GM19239 (cell line): ENCODE measurements at regions not wholly inside any gene's neighbourhood (a gene's known extent, or its start where the extent isn't known, plus 50 kb on each side); places are given as distances from the start of the nearest gene placed in this dataset.

ENCODE experiments used
- DNase-seq: peaks from one replicate; pipeline ENCODE4 v3.0.0; 2011; ENCODE audit warnings: low spot score; ENCODE audit not compliant: insufficient read length
- FAIRE-seq: peaks from 2 replicates; lab custom pipeline; 2011; peaks lifted over from hg19 to GRCh38; lab: Jason Lieb, UNC

GRCh38 chr19:28509079-28509895 lies 703.7 kb downstream of the UQCRFS1 start:
- DNase-seq (no peak), FAIRE-seq (no peak)

DNA sequence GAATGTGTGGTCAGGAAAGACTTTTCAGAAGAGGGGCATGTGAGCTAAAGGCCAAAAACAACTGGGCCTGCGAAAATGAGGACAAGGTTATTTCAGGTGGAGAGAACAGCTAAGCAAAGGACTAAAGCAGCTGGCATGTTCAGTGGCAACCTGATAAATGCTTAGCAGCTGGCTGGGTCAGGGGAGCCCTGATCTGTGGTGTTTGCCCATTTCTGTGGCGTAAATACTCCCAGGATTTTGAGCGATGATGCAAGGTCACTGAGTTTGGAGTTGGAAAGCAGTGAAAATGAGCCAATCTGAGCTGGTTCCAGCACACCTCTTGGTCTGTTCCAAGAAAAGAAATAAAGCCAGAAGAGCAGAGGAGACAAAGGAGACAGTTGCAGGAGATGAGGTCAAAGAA lies 704.3 kb downstream of the UQCRFS1 start:
- DNase-seq (no peak), FAIRE-seq (no peak)

- DNase-seq (no peak), FAIRE-seq (no peak)
Observed at GRCh38 chr19:28505933-28506332, 707.0 kb downstream of the UQCRFS1 start.

DNA sequence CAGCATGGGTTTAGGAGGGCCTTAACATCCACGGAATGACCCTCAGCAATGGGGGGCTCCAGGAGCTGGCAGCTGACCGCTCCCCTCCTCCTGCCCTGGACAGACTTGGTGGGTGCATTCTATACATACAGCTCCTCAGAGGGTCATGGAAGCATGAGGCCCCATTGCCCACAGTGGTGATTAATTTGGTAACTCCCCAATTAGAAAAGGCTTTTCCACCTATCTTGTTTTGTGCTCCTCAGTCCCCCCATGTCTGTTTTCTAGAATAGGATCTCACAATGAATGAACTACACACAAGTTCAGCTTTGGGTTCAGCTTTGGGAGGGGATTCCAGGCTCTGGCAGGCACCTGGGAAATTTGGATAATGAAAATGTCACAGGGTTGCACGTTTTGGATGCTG lies 707.8 kb downstream of the UQCRFS1 start:
- DNase-seq: no peak
- no peak for FAIRE-seq

- DNase-seq: no peak
Observed at GRCh38 chr19:28504727-28505126, 708.2 kb downstream of the UQCRFS1 start.

DNA sequence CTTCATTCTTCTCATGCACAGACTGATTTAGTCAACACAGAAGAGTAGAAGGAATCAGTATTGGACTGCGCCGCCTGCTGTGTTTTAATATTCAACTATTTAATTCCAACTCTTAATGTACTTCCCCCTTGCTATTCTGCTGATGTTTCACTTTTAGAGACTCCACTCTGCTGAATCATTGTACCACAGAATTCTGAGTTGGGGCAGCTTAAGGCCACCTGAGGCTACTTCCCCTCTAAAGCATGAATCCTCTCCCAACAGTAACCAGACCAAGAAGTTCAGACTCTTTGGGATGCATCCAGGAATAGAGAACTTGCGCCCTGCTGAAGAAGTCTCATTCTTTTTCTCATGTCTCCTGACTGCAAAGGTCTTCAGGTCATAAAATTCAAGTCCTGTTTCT lies 708.8 kb downstream of the UQCRFS1 start:
- DNase-seq (no peak), FAIRE-seq (no peak)

More at GRCh38 chr19:28504727-28505126, 708.2 kb downstream of the UQCRFS1 start:
- no peak for FAIRE-seq

DNA sequence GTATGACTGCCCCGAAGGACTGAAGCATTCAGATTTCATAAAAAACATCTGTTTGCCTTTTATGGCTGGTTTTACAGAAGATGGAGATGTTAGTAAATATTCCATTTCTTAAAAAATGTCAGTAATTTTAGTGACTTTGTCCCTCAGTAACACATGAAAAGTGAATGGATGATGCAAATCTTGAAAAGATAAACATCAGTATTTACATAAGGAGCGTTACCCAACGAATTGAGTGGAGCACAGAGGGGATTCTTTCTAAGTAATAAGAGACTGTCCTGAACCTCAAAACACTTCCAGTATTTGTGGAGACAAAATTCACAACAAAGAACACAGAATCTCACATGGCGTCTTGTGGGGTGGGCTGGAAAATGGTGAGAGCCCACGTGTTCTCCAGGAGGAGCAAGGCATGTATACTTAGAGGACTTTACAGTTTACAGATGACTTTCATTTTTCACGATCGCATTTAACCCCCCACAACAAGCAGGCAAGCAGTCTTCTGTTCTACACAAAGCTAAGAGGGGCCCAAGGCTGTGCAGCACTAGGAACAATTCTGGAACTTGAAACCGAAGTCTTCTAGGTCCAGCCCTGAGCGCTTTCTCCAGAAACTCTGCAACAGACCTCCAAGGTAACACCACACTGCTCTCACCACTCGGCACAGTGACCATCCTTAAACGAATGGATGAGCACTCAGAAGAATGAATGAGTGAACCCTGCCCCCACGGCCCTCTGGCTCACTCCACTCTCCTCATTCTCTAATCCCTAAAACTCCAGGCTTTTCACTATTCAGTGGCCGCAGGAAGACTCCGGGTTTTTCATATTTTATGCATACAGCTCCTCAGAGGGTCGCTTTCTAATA lies 709.8 kb downstream of the UQCRFS1 start:
- DNase-seq (no peak), FAIRE-seq (no peak)

- no peak for FAIRE-seq
Observed at GRCh38 chr19:28501976-28502375, 711.0 kb downstream of the UQCRFS1 start.

GRCh38 chr19:28500982-28501630 lies 711.8 kb downstream of the UQCRFS1 start:
- DNase-seq (no peak), FAIRE-seq (no peak)

More at GRCh38 chr19:28501976-28502375, 711.0 kb downstream of the UQCRFS1 start:
- no peak for DNase-seq

GRCh38 chr19:28500296-28500695 lies 712.7 kb downstream of the UQCRFS1 start:
- DNase-seq (no peak), FAIRE-seq (no peak)

GRCh38 chr19:28498404-28498976 lies 714.5 kb downstream of the UQCRFS1 start:
- no peak for DNase-seq

DNA sequence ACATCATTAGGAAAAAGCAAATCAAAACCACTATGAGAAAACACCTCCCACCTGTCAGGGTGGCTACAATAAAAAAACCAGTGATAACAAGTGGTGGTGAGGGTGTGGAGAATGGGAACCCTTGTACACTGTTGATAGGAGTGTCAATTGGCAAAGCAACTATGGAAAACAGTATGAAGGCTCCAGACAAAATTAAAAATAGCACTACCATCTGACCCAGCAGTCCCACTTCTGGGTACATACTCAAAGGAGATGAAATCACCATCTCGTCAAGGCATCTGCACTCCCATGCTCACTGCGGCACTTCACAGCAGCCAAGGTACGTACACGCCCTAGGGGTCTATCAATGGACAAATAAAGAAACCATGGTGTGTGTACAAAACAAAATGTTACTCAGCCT lies 715.1 kb downstream of the UQCRFS1 start:
- FAIRE-seq (no peak), DNase-seq (no peak)

More at GRCh38 chr19:28498404-28498976, 714.5 kb downstream of the UQCRFS1 start:
- FAIRE-seq: no peak

GRCh38 chr19:28497137-28497536 lies 715.8 kb downstream of the UQCRFS1 start:
- no peak for FAIRE-seq
- no peak for DNase-seq

DNA sequence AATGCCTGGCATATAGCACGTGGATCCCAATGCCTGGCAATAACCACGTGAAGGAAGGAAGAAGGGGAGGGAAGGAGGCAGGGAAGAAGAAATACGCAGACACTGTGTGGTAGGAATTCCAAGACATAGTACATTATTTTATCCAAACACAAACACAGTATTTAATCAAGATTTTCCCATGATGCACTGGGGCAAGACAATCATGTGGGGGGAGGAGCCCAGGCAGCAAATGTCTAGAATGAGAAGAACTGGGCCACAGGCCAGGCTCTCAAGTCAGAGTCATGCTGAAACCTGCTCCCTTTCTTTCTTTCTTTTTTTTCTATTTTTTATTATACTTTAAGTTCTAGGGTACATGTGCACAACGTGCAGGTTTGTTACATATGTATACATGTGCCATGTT lies 717.9 kb downstream of the UQCRFS1 start:
- DNase-seq (no peak), FAIRE-seq (no peak)

DNA sequence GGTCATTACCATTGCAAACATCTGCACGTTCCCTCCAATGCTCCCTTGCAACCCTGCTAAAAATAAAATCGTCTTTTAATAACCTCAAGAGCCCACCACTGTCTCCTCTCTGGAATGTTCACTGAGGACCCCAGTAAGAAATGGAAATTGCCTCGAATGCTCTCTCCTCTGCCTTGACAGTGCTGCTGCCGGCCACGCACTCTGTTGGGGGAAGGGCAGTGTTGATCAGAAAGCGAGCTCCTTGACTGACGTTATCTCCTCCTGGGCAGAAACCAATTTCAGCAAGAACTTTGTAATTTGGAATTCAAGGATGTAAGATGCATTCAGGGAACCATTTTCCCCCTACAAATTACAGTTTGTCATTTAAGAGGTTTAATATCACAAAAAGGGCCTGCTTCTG lies 718.5 kb downstream of the UQCRFS1 start:
- no peak for DNase-seq
- no peak for FAIRE-seq

GRCh38 chr19:28493884-28494283 lies 719.1 kb downstream of the UQCRFS1 start:
- no peak for DNase-seq
- no peak for FAIRE-seq

DNA sequence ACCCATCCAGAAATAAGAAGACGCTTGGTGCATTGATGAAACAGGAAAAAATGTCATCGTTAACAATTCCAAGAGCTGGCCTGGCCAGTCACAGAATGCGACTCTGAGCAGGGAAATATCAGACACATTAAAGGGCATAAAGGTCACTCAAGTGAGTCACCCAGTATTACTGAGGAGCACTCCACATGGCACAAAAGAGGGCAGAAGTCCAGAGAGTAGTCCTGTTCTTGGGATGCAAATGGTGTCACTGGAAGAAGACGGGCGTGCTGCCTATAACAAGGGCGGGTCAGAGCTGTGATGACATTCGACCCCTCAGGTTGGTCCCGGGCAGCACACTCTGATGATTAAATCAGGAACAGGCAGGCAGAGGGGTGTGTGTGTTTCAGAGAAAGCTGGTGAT lies 720.3 kb downstream of the UQCRFS1 start:
- no peak for FAIRE-seq
- DNase-seq: no peak

DNA sequence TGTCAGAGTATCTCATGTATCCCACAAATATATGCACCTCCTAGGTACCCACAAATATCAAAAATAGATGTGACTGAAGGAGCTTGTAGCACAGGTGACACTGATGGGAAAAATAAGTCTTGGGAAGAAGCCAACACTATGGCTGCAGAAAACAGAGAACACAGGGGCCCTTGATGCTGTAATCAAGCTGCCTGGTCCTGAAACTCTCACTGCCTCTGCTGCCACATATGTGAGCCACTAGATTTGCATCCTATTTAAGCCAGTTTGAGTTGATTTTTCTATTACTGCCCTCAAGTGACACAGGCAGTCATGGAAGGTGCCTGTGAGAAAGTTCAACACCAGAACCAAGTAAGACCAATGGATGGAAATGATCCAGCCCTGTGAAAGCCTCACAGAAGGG lies 720.8 kb downstream of the UQCRFS1 start:
- DNase-seq (no peak), FAIRE-seq (no peak)

- no peak for FAIRE-seq
- no peak for DNase-seq
Observed at GRCh38 chr19:28489776-28490175, 723.2 kb downstream of the UQCRFS1 start.

DNA sequence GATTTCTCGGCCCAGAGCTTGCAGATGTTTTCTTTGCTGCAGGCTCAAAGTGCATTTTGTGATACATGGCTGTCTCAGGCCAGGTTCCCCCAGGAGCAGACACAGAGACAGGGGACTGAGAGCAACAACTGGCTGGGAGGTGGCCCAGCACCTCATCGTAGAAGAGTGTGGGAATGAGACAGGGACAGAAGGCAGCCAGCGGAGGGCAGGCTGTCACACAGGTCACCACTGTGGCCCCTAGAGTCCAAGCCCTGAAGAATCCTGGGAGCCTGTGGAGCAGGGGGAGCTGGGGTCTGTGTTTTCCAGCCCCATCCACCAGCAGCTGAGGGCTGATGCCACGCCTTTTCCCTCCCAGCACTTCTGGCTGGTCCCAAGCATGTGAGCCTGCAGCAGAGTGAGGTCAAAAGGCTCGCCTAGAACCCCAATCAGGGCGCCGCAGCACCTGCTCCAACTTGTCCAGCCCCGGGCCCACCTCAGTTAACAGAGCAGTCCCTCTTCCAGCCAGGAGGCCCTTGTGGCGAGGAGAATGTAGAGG lies 723.8 kb downstream of the UQCRFS1 start:
- FAIRE-seq: no peak
- no peak for DNase-seq
